NCI-H2227 (cell line): ENCODE measurements at regions not wholly inside any gene's neighbourhood (a gene's known extent, or its start where the extent isn't known, plus 50 kb on each side); places are given as distances from the start of the nearest gene placed in this dataset.

ENCODE experiments used
- DNase-seq: peaks from one replicate; lab custom pipeline; 2025; ENCODE audit not compliant: unreplicated experiment; lab: John Stamatoyannopoulos, UW

GRCh38 chr14:40204441-40205175 is 772.4 kb upstream of the FBXO33 start:
- DNase-seq, result no peak

GRCh38 chr14:40199101-40199500 is 766.9 kb upstream of the FBXO33 start:
- DNase-seq, result no peak

- no peak for DNase-seq
Measured at GRCh38 chr14:40197344-40197743, 765.1 kb upstream of the FBXO33 start.

- DNase-seq, result no peak
Measured at GRCh38 chr14:40188006-40188405, 755.8 kb upstream of the FBXO33 start.

GRCh38 chr14:40164083-40164482 is 731.9 kb upstream of the FBXO33 start:
- DNase-seq, result no peak

GRCh38 chr14:40139657-40140056 is 707.4 kb upstream of the FBXO33 start:
- no peak for DNase-seq

- DNase-seq, result no peak
Measured at GRCh38 chr14:40133463-40133862, 701.2 kb upstream of the FBXO33 start.

- no peak for DNase-seq
Measured at GRCh38 chr14:40129159-40129558, 696.9 kb upstream of the FBXO33 start.

GRCh38 chr14:40123816-40124215 is 691.6 kb upstream of the FBXO33 start:
- DNase-seq, result no peak

- DNase-seq, result no peak
Measured at GRCh38 chr14:40122968-40123648, 690.9 kb upstream of the FBXO33 start.

- no peak for DNase-seq
Measured at GRCh38 chr14:40119765-40120164, 687.5 kb upstream of the FBXO33 start.

- no peak for DNase-seq
Measured at GRCh38 chr14:40119321-40119720, 687.1 kb upstream of the FBXO33 start.

- no peak for DNase-seq
Measured at GRCh38 chr14:40115583-40115982, 683.4 kb upstream of the FBXO33 start.

- no peak for DNase-seq
Measured at GRCh38 chr14:40113671-40114070, 681.4 kb upstream of the FBXO33 start.

- DNase-seq, result no peak
Measured at GRCh38 chr14:40100544-40101196, 668.4 kb upstream of the FBXO33 start.

GRCh38 chr14:40099316-40099715 is 667.1 kb upstream of the FBXO33 start:
- no peak for DNase-seq

- DNase-seq, result no peak
Measured at GRCh38 chr14:40098468-40098867, 666.2 kb upstream of the FBXO33 start.

- no peak for DNase-seq
Measured at GRCh38 chr14:40096968-40097367, 664.7 kb upstream of the FBXO33 start.

GRCh38 chr14:40093800-40094199 is 661.6 kb upstream of the FBXO33 start:
- no peak for DNase-seq

- DNase-seq, result no peak
Measured at GRCh38 chr14:40074169-40074568, 641.9 kb upstream of the FBXO33 start.

GRCh38 chr14:40072175-40072574 is 639.9 kb upstream of the FBXO33 start:
- DNase-seq, result no peak
